Stimulated activated CD4-positive, alpha-beta T cell treated with anti-CD3 and anti-CD28 coated beads, Interleukin-1b, Interleukin-23, amount 100 ng/mL, for 4 hours (primary cell): ENCODE measurements at regions not wholly inside any gene's neighbourhood (a gene's known extent, or its start where the extent isn't known, plus 50 kb on each side); places are given as distances from the start of the nearest gene placed in this dataset.
"Not testable (repeated sequence)": the region's sequence is repeated elsewhere in the genome, so short reads cannot be mapped to it uniquely, and the experiment has no call there.

ENCODE experiments used
- DNase-seq, 2 donors: peaks; one replicate each; pipeline ENCODE4 v3.0.0-alpha.2; 2020; ENCODE audit warnings: low read depth in 2 of 2

GRCh38 chr6:4725136-4725760 lies 51.0 kb upstream of the CDYL start:
- not testable (repeated sequence) for DNase-seq

GRCh38 chr6:4724727-4725126 lies 51.5 kb upstream of the CDYL start:
- DNase-seq, result not testable (repeated sequence)

- no peak for DNase-seq
Measured at GRCh38 chr6:4723383-4723782, 52.8 kb upstream of the CDYL start.

GRCh38 chr6:4721368-4721767 lies 54.8 kb upstream of the CDYL start:
- not testable (repeated sequence) for DNase-seq

GRCh38 chr6:4719491-4719890 lies 56.7 kb upstream of the CDYL start:
- no peak for DNase-seq

- DNase-seq, result no peak
Measured at GRCh38 chr6:4717856-4718255, 58.3 kb upstream of the CDYL start.

GRCh38 chr6:4717124-4717523 lies 59.1 kb upstream of the CDYL start:
- DNase-seq, result no peak

- DNase-seq, result no peak
Measured at GRCh38 chr6:4714961-4715501, 61.2 kb upstream of the CDYL start.

- DNase-seq, result no peak
Measured at GRCh38 chr6:4712291-4712690, 63.9 kb upstream of the CDYL start.

GRCh38 chr6:4707011-4707410 lies 69.2 kb upstream of the CDYL start:
- DNase-seq, result no peak

GRCh38 chr6:4705809-4706208 lies 70.4 kb upstream of the CDYL start:
- no peak for DNase-seq

GRCh38 chr6:4703382-4703781 lies 72.8 kb upstream of the CDYL start:
- no peak for DNase-seq

- DNase-seq, result no peak
Measured at GRCh38 chr6:4698901-4699659, 77.1 kb upstream of the CDYL start.

GRCh38 chr6:4693173-4693970 lies 82.8 kb upstream of the CDYL start:
- no peak for DNase-seq

GRCh38 chr6:4692664-4693063 lies 83.5 kb upstream of the CDYL start:
- DNase-seq, result no peak

- no peak for DNase-seq
Measured at GRCh38 chr6:4687989-4688947, 87.9 kb upstream of the CDYL start.

GRCh38 chr6:4687656-4687988 lies 88.6 kb upstream of the CDYL start:
- no peak for DNase-seq

- no peak for DNase-seq
Measured at GRCh38 chr6:4682431-4683097, 93.6 kb upstream of the CDYL start.

- no peak for DNase-seq
Measured at GRCh38 chr6:4678506-4679300, 97.5 kb upstream of the CDYL start.

GRCh38 chr6:4677751-4678065 lies 98.5 kb upstream of the CDYL start:
- no peak for DNase-seq
